Vagina (tissue), 2 donors: ENCODE measurements at regions not wholly inside any gene's neighbourhood (a gene's known extent, or its start where the extent isn't known, plus 50 kb on each side); places are given as distances from the start of the nearest gene placed in this dataset.

Experiments used
- DNase-seq, 2 donors: peaks; one replicate each; pipeline ENCODE4 v3.0.0-alpha.2; 2017; ENCODE audit errors: extremely low spot score in 2 of 2
- H3K27ac ChIP-seq: fragments of 200-600 bp; sonication (generic); one replicate; pipeline ENCODE4 v1.5.1; 2019
- H3K27me3 ChIP-seq: fragments of 200-600 bp; sonication (generic); one replicate; pipeline ENCODE4 v1.5.1; 2019
- H3K36me3 ChIP-seq, 2 donors: fragments of 200-600 bp; sonication (generic); one replicate each; pipeline ENCODE4 v1.5.1; 2017 to 2019
- H3K4me1 ChIP-seq: fragments of 200-600 bp; sonication (generic); one replicate; pipeline ENCODE4 v1.5.1; 2019
- H3K4me3 ChIP-seq, 2 donors: fragments of 200-600 bp; sonication (generic); 1 replicate in 1 of 2; 2 replicates in 1 of 2; pipeline ENCODE4 v1.5.1; 2016 to 2019
- H3K9me3 ChIP-seq: fragments of 200-600 bp; sonication (generic); one replicate; pipeline ENCODE4 v1.5.1; 2019
- CTCF ChIP-seq, 3 experiments: fragments of 450-650 bp in 2 of 3; fragments of 200-600 bp in 1 of 3; sonication (generic) in 1 of 3; IDR thresholded peaks; one replicate each; pipeline ENCODE4 v1.5.1; 2017 to 2019; ENCODE audit warnings: antibody characterized with exemption in 3 of 3, mild to moderate bottlenecking in 2 of 3, moderate library complexity in 2 of 3
- POLR2A ChIP-seq, 2 donors: fragments of 450-650 bp; IDR thresholded peaks; one replicate each; pipeline ENCODE4 v1.6.1; 2017; ENCODE audit warnings: antibody characterized with exemption in 2 of 2, mild to moderate bottlenecking in 2 of 2, moderate library complexity in 2 of 2
- POLR2AphosphoS5 ChIP-seq, 2 donors: sonication (generic); formaldehyde crosslinking; IDR thresholded peaks; one replicate each; pipeline ENCODE4 v1.9.0; 2017; ENCODE audit warnings: antibody characterized with exemption in 2 of 2, mild to moderate bottlenecking in 2 of 2, low read depth in 1 of 2; ENCODE audit not compliant: insufficient read depth in 1 of 2
- intact Hi-C: fragments of 100-400 bp; cut with DNase I; formaldehyde crosslinking; loops from one replicate; pipeline ENCODE4 v1.15.1; 2023

DNA sequence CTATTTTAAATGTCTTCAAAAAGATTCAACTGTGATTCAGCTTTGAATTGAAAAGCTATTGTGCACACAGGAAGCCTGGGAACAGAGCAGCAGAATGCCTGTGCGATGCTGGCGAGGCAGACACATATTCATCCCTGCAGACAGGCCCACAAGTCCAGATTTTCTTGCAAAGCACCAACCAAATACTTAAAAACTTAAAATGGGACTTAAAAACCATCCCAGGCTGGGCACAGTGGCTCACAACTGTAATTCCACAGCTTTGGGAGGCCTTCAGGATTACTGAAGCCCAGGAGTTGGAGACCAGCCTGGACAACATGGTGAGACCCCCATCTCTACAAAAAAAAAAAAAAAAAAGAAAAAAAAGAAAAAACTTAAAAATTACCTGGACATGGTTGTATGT is 122.6 kb upstream of the SERPIND1 start:
- no peak for TF ChIP-seq POLR2A (IDR thresholded peaks at IDR 0.05)
- TF ChIP-seq POLR2AphosphoS5 (IDR thresholded peaks at IDR 0.05; ENCODE audit: insufficient read depth in 1 of 2, low read depth in 1 of 2), result no peak
- no peak for TF ChIP-seq CTCF (IDR thresholded peaks at IDR 0.05)
- Histone ChIP-seq H3K36me3 (no peaks in the 10 kb centered on the region), H3K9me3 (no peaks in the 10 kb centered on the region), H3K4me3 (no peak overlapping the region), H3K4me1 (no peaks in the 10 kb centered on the region), H3K27ac (no peak overlapping the region), H3K27me3 (no peaks in the 10 kb centered on the region)
- peak; percentile 29 to 74 for DNase-seq
- intact Hi-C loops, result no loop called here

DNA sequence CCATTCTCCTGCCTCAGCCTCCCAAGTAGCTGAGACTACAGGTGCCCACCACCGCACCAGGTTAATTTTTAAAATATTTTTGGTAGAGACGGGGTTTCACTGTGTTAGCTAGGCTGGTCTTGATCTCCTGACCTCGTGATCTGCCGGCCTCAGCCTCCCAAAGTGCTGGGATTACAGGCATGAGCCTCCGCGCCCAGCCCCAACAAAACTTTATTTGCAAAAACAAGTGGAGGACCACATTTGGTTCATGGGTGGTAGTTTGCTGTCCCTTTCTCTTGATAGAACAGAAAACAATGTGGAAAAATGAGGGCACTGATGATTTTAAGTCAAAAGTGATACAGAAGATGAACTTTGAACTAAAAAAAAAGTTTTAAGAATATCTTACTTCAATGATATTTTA is 121.8 kb upstream of the SERPIND1 start:
- intact Hi-C loops, result no loop called here
- no peaks in the 10 kb centered on the region for H3K36me3 ChIP-seq
- H3K27me3 ChIP-seq, result no peaks in the 10 kb centered on the region
- TF ChIP-seq POLR2AphosphoS5 (IDR thresholded peaks at IDR 0.05; ENCODE audit: insufficient read depth in 1 of 2, low read depth in 1 of 2) (no peak), POLR2A (IDR thresholded peaks at IDR 0.05) (no peak), CTCF (IDR thresholded peaks at IDR 0.05) (no peak)
- H3K4me3 ChIP-seq, result no peak overlapping the region
- no peaks in the 10 kb centered on the region for H3K4me1 ChIP-seq
- no peak for DNase-seq
- no peak overlapping the region for H3K27ac ChIP-seq
- no peaks in the 10 kb centered on the region for H3K9me3 ChIP-seq

GRCh38 chr22:20652582-20652981 is 121.3 kb upstream of the SERPIND1 start:
- Histone ChIP-seq H3K36me3 (no peaks in the 10 kb centered on the region), H3K4me1 (no peaks in the 10 kb centered on the region), H3K27ac (no peak overlapping the region), H3K4me3 (no peak overlapping the region), H3K9me3 (no peaks in the 10 kb centered on the region), H3K27me3 (no peaks in the 10 kb centered on the region)
- peak; percentile 54 to 85 for DNase-seq
- intact Hi-C loops, result no loop called here
- TF ChIP-seq CTCF (IDR thresholded peaks at IDR 0.05), result no peak
- TF ChIP-seq POLR2AphosphoS5 (IDR thresholded peaks at IDR 0.05; ENCODE audit: insufficient read depth in 1 of 2, low read depth in 1 of 2), result no peak
- TF ChIP-seq POLR2A (IDR thresholded peaks at IDR 0.05), result no peak

DNA sequence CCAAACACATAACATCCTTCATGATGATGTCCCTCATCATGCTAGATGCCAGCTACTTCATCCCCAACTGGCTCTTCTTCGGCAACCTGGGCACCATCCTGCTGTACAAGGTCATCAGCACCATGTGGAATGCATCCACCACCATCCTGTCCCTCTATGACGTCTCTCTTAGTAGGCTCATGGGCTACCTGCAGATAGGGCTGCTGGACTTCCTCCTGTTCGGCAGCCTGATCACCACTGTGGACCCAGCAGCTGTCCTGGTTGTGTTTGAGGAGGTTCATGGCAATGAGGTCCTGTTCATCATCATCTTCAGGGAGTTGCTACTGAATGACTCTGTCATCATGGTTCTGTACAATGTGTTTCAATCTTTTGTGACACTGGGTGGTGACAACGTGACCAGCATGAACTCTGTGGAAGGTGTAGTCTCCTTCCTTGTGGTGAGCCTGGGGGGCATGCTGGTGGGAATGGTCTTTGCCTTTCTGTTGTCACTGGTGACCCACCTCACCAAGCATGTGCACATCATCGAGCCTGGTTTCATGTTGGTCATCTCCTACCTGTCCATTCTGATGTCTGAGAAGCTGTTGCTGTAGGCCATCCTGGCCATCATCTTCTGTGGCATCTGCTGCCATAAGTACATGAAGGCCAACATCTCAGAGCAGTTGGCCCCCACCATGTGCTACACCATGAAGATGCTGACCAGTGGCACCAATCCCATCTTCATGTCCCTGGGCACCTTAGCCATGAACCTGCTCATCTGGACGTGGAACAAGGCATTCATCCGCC is 120.7 kb upstream of the SERPIND1 start:
- Histone ChIP-seq H3K36me3 (no peaks in the 10 kb centered on the region), H3K9me3 (no peaks in the 10 kb centered on the region), H3K4me1 (no peaks in the 10 kb centered on the region), H3K4me3 (no peak overlapping the region), H3K27me3 (no peaks in the 10 kb centered on the region), H3K27ac (no peak overlapping the region)
- intact Hi-C loops, result no loop called here
- TF ChIP-seq POLR2AphosphoS5 (IDR thresholded peaks at IDR 0.05; ENCODE audit: insufficient read depth in 1 of 2, low read depth in 1 of 2) (no peak), POLR2A (IDR thresholded peaks at IDR 0.05) (no peak), CTCF (IDR thresholded peaks at IDR 0.05) (no peak)
- peak; percentile 49 to 92 for DNase-seq

- Histone ChIP-seq H3K9me3 (no peaks in the 10 kb centered on the region), H3K36me3 (no peaks in the 10 kb centered on the region), H3K27ac (no peak overlapping the region), H3K4me1 (no peaks in the 10 kb centered on the region), H3K27me3 (no peaks in the 10 kb centered on the region), H3K4me3 (no peak overlapping the region)
- intact Hi-C loops, result no loop called here
- TF ChIP-seq CTCF (IDR thresholded peaks at IDR 0.05) (no peak), POLR2AphosphoS5 (IDR thresholded peaks at IDR 0.05; ENCODE audit: insufficient read depth in 1 of 2, low read depth in 1 of 2) (no peak), POLR2A (IDR thresholded peaks at IDR 0.05) (no peak)
- peak; percentile 37 to 60 for DNase-seq
Measured at GRCh38 chr22:20653795-20654342, 120.0 kb upstream of the SERPIND1 start.
